WTC11 (cell line): ENCODE measurements at regions not wholly inside any gene's neighbourhood (a gene's known extent, or its start where the extent isn't known, plus 50 kb on each side); places are given as distances from the start of the nearest gene placed in this dataset.

ENCODE experiments used
- ATAC-seq: fragments of 200-7000 bp; cut with Tn5 transposase; 2 replicates; pipeline ENCODE4 v1.10.0; 2021; ENCODE audit warnings: mild to moderate bottlenecking, moderate library complexity
- CTCF ChIA-PET: fragments of 300-600 bp; sonication (Branson Sonifier 250); formaldehyde crosslinking; loops from one replicate; lab custom pipeline; 2021; ENCODE audit warnings: antibody characterized with exemption; lab: Charles Lee
- POLR2A ChIA-PET: fragments of 350-600 bp; sonication (Branson Sonifier 250); formaldehyde crosslinking; loops from one replicate; lab custom pipeline; 2021; ENCODE audit warnings: antibody characterized with exemption; lab: Charles Lee
- DNase-seq: peaks from one replicate; pipeline ENCODE4 v3.0.0; 2021; ENCODE audit warnings: low spot score
- H3K27ac Mint-ChIP-seq: 2 replicates; pipeline ENCODE4 v1.8.0; 2021; ENCODE audit warnings: mixed read lengths
- H3K27me3 Mint-ChIP-seq: 2 replicates; pipeline ENCODE4 v1.8.0; 2021; ENCODE audit warnings: low read depth, mild to moderate bottlenecking, moderate library complexity, mixed read lengths
- H3K36me3 Mint-ChIP-seq: 2 replicates; pipeline ENCODE4 v1.8.0; 2021; ENCODE audit warnings: mixed read lengths
- H3K4me1 Mint-ChIP-seq: 2 replicates; pipeline ENCODE4 v1.8.0; 2022; ENCODE audit warnings: mixed read lengths
- H3K4me3 Mint-ChIP-seq: 2 replicates; pipeline ENCODE4 v1.8.0; 2021; ENCODE audit warnings: mild to moderate bottlenecking, moderate library complexity, mixed read lengths
- H3K9me3 Mint-ChIP-seq: 2 replicates; pipeline ENCODE4 v1.8.0; 2021; ENCODE audit warnings: mixed read lengths
- CREM ChIP-seq: sonication (generic); formaldehyde crosslinking; IDR thresholded peaks from 2 replicates; pipeline ENCODE4 v1.8.1; 2022; ENCODE audit warnings: mild to moderate bottlenecking, missing genetic modification reagents, moderate library complexity
- ESRRA ChIP-seq: sonication (generic); formaldehyde crosslinking; IDR thresholded peaks from 2 replicates; pipeline ENCODE4 v1.8.1; 2022; ENCODE audit warnings: mild to moderate bottlenecking, missing genetic modification reagents, borderline replicate concordance
- ETV6 ChIP-seq: sonication (generic); formaldehyde crosslinking; IDR thresholded peaks from 2 replicates; pipeline ENCODE4 v1.8.1; 2022; ENCODE audit warnings: mild to moderate bottlenecking, missing genetic modification reagents
- HMGA2 ChIP-seq: fragments of 250-450 bp; sonication (Bioruptor Pico); IDR thresholded peaks from 2 replicates; pipeline ENCODE4 v1.4.0; 2021; ENCODE audit warnings: mild to moderate bottlenecking, moderate library complexity
- JUN ChIP-seq: sonication (generic); formaldehyde crosslinking; IDR thresholded peaks from 2 replicates; pipeline ENCODE4 v1.8.0; 2023; ENCODE audit warnings: mild to moderate bottlenecking, missing genetic modification reagents
- NFATC4 ChIP-seq: fragments of 250-450 bp; sonication (Bioruptor Pico); IDR thresholded peaks from 2 replicates; pipeline ENCODE4 v1.9.0; 2021; ENCODE audit warnings: mild to moderate bottlenecking
- NFYB ChIP-seq: sonication (generic); formaldehyde crosslinking; conservative IDR thresholded peaks from 2 replicates; pipeline ENCODE4 v1.8.0; 2022; ENCODE audit warnings: low read depth, missing genetic modification reagents
- NR1H2 ChIP-seq: sonication (generic); formaldehyde crosslinking; IDR thresholded peaks from 2 replicates; pipeline ENCODE4 v1.9.0; 2021; ENCODE audit warnings: mild to moderate bottlenecking, moderate library complexity, missing genetic modification reagents
- RORB ChIP-seq: fragments of 250-450 bp; sonication (Bioruptor Pico); IDR thresholded peaks from 2 replicates; pipeline ENCODE4 v1.9.0; 2021; ENCODE audit warnings: mild to moderate bottlenecking
- SMAD4 ChIP-seq: sonication (generic); formaldehyde crosslinking; IDR thresholded peaks from 2 replicates; pipeline ENCODE4 v1.8.0; 2022; ENCODE audit warnings: mild to moderate bottlenecking, missing genetic modification reagents
- ZNF138 ChIP-seq: sonication (generic); formaldehyde crosslinking; conservative IDR thresholded peaks from 2 replicates; pipeline ENCODE4 v1.8.1; 2022; ENCODE audit warnings: mild to moderate bottlenecking, moderate library complexity, missing genetic modification reagents
- TF ChIP-seq, protein P1 (sequence below): sonication (generic); formaldehyde crosslinking; IDR thresholded peaks from 2 replicates; pipeline ENCODE4 v1.8.1; 2022; ENCODE audit warnings: low read depth, missing genetic modification reagents, borderline replicate concordance
- TF ChIP-seq, protein P2 (sequence below): sonication (generic); formaldehyde crosslinking; conservative IDR thresholded peaks from 2 replicates; pipeline ENCODE4 v1.8.1; 2022; ENCODE audit warnings: mild to moderate bottlenecking, missing genetic modification reagents
- TF ChIP-seq, protein P3 (sequence below): sonication (generic); formaldehyde crosslinking; conservative IDR thresholded peaks from 2 replicates; pipeline ENCODE4 v1.8.1; 2023; ENCODE audit warnings: mild to moderate bottlenecking, low read depth, missing genetic modification reagents, moderate library complexity
- TF ChIP-seq, protein P4 (sequence below): sonication (generic); formaldehyde crosslinking; IDR thresholded peaks from 2 replicates; pipeline ENCODE4 v1.8.1; 2022; ENCODE audit warnings: low read depth, mild to moderate bottlenecking, moderate library complexity, missing genetic modification reagents, borderline replicate concordance
- TF ChIP-seq, protein P5 (sequence below): sonication (generic); formaldehyde crosslinking; IDR thresholded peaks from 2 replicates; pipeline ENCODE4 v1.8.0; 2022; ENCODE audit warnings: mild to moderate bottlenecking, missing genetic modification reagents
- TF ChIP-seq, protein P6 (sequence below): fragments of 250-450 bp; sonication (Bioruptor Pico); conservative IDR thresholded peaks from 2 replicates; pipeline ENCODE4 v1.9.0; 2021; ENCODE audit warnings: mild to moderate bottlenecking
- TF ChIP-seq, protein P7 (sequence below): sonication (generic); formaldehyde crosslinking; IDR thresholded peaks from 2 replicates; pipeline ENCODE4 v1.8.1; 2023; ENCODE audit warnings: mild to moderate bottlenecking, missing genetic modification reagents, borderline replicate concordance
- TF ChIP-seq, protein P8 (sequence below): sonication (generic); formaldehyde crosslinking; IDR thresholded peaks from 2 replicates; pipeline ENCODE4 v1.8.0; 2022; ENCODE audit warnings: mild to moderate bottlenecking, missing genetic modification reagents

DNA sequence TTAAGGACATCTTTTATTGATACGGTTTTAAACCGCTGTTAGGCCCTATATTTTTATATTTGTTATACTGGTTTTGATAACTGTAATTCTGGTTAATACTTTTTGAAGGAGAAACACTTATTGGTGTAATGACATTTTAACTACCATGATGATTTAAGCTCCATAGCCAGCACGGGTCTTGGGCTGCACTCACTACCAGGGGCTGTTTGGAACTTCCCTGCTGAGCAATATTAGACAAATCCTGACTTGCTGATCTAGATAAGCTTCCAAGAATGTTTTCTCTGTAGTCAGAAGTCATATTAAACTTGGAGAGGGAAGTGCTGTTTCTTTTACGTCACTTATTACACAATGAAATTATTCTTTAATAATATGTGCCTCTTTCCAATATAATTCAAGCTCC lies 540.0 kb upstream of the GRAMD2B start:
- no peaks in the 10 kb centered on the region for H3K9me3 Mint-ChIP-seq
- ATAC-seq, result no peak
- CTCF ChIA-PET, result no interaction called here
- TF ChIP-seq, protein P1, sequence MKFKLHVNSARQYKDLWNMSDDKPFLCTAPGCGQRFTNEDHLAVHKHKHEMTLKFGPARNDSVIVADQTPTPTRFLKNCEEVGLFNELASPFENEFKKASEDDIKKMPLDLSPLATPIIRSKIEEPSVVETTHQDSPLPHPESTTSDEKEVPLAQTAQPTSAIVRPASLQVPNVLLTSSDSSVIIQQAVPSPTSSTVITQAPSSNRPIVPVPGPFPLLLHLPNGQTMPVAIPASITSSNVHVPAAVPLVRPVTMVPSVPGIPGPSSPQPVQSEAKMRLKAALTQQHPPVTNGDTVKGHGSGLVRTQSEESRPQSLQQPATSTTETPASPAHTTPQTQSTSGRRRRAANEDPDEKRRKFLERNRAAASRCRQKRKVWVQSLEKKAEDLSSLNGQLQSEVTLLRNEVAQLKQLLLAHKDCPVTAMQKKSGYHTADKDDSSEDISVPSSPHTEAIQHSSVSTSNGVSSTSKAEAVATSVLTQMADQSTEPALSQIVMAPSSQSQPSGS (CRISPR knock-in tag), result no peak
- TF ChIP-seq NR1H2 (no peak), CREM (CRISPR knock-in tag) (no peak), NFATC4 (no peak), ZNF138 (CRISPR knock-in tag) (no peak), ESRRA (CRISPR knock-in tag) (no peak), HMGA2 (no peak), SMAD4 (CRISPR knock-in tag) (no peak), JUN (CRISPR knock-in tag) (no peak), NFYB (CRISPR knock-in tag) (no peak), ETV6 (CRISPR knock-in tag) (no peak), RORB (CRISPR knock-in tag) (no peak)
- TF ChIP-seq, protein P2, sequence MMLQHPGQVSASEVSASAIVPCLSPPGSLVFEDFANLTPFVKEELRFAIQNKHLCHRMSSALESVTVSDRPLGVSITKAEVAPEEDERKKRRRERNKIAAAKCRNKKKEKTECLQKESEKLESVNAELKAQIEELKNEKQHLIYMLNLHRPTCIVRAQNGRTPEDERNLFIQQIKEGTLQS, result no peak
- TF ChIP-seq, protein P3, sequence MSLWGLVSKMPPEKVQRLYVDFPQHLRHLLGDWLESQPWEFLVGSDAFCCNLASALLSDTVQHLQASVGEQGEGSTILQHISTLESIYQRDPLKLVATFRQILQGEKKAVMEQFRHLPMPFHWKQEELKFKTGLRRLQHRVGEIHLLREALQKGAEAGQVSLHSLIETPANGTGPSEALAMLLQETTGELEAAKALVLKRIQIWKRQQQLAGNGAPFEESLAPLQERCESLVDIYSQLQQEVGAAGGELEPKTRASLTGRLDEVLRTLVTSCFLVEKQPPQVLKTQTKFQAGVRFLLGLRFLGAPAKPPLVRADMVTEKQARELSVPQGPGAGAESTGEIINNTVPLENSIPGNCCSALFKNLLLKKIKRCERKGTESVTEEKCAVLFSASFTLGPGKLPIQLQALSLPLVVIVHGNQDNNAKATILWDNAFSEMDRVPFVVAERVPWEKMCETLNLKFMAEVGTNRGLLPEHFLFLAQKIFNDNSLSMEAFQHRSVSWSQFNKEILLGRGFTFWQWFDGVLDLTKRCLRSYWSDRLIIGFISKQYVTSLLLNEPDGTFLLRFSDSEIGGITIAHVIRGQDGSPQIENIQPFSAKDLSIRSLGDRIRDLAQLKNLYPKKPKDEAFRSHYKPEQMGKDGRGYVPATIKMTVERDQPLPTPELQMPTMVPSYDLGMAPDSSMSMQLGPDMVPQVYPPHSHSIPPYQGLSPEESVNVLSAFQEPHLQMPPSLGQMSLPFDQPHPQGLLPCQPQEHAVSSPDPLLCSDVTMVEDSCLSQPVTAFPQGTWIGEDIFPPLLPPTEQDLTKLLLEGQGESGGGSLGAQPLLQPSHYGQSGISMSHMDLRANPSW (CRISPR knock-in tag), result no peak
- TF ChIP-seq, protein P4, sequence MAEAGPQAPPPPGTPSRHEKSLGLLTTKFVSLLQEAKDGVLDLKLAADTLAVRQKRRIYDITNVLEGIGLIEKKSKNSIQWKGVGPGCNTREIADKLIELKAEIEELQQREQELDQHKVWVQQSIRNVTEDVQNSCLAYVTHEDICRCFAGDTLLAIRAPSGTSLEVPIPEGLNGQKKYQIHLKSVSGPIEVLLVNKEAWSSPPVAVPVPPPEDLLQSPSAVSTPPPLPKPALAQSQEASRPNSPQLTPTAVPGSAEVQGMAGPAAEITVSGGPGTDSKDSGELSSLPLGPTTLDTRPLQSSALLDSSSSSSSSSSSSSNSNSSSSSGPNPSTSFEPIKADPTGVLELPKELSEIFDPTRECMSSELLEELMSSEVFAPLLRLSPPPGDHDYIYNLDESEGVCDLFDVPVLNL (CRISPR knock-in tag), result no peak
- TF ChIP-seq, protein P5, sequence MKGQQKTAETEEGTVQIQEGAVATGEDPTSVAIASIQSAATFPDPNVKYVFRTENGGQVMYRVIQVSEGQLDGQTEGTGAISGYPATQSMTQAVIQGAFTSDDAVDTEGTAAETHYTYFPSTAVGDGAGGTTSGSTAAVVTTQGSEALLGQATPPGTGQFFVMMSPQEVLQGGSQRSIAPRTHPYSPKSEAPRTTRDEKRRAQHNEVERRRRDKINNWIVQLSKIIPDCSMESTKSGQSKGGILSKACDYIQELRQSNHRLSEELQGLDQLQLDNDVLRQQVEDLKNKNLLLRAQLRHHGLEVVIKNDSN (CRISPR knock-in tag), result no peak
- TF ChIP-seq, protein P6, sequence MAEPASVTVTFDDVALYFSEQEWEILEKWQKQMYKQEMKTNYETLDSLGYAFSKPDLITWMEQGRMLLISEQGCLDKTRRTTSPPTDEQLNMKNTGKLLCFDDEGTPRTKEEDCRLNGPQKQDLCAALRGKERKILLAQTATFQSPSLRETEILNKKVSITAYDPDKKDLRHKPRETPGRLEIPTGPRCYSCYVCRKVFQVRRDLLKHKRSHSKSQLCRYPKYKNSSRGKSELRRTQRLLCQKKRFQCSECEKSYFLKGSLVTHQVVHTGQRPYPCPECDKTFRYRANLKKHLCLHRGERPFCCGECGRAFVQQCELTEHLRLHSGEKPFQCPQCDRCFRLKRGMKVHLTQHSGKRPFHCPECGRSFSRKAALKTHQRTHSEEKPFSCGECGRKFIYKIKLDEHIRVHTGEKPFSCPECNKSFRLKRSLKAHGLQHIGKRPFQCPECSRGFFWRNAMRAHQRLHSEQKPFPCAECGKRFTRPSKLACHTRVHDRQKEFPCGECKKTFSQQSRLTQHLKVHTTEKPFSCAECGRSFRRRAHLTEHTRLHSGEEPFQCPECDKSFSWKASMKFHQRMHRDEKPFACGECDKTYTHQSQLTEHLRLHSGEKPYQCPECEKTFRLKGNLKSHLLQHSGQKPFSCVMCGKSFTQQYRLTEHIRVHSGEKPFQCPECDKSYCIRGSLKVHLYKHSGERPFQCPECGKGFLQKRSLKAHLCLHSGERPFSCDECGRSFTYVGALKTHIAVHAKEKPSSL (CRISPR knock-in tag), result no peak
- TF ChIP-seq, protein P7, sequence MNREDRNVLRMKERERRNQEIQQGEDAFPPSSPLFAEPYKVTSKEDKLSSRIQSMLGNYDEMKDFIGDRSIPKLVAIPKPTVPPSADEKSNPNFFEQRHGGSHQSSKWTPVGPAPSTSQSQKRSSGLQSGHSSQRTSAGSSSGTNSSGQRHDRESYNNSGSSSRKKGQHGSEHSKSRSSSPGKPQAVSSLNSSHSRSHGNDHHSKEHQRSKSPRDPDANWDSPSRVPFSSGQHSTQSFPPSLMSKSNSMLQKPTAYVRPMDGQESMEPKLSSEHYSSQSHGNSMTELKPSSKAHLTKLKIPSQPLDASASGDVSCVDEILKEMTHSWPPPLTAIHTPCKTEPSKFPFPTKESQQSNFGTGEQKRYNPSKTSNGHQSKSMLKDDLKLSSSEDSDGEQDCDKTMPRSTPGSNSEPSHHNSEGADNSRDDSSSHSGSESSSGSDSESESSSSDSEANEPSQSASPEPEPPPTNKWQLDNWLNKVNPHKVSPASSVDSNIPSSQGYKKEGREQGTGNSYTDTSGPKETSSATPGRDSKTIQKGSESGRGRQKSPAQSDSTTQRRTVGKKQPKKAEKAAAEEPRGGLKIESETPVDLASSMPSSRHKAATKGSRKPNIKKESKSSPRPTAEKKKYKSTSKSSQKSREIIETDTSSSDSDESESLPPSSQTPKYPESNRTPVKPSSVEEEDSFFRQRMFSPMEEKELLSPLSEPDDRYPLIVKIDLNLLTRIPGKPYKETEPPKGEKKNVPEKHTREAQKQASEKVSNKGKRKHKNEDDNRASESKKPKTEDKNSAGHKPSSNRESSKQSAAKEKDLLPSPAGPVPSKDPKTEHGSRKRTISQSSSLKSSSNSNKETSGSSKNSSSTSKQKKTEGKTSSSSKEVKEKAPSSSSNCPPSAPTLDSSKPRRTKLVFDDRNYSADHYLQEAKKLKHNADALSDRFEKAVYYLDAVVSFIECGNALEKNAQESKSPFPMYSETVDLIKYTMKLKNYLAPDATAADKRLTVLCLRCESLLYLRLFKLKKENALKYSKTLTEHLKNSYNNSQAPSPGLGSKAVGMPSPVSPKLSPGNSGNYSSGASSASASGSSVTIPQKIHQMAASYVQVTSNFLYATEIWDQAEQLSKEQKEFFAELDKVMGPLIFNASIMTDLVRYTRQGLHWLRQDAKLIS, result no peak
- TF ChIP-seq, protein P8, sequence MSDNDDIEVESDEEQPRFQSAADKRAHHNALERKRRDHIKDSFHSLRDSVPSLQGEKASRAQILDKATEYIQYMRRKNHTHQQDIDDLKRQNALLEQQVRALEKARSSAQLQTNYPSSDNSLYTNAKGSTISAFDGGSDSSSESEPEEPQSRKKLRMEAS (CRISPR knock-in tag), result no peak
- TF ChIP-seq, all 79 proteins: peak for 0
- DNase-seq, result no peak
- POLR2A ChIA-PET, result no interaction called here
- Mint-ChIP-seq H3K4me1 (peaks cover 7% of the 10 kb centered on the region), H3K36me3 (no peaks in the 10 kb centered on the region), H3K27ac (no peak overlapping the region), H3K4me3 (no peak overlapping the region), H3K27me3 (no peaks in the 10 kb centered on the region)
